ENCODE measurements at regions not wholly inside any gene's neighbourhood (a gene's known extent, or its start where the extent isn't known, plus 50 kb on each side); places are given as distances from the start of the nearest gene placed in this dataset.

- no peaks in the 10 kb centered on the region for H3K9me3 ChIP-seq (ENCODE audit: control insufficient read depth in 2 of 2, insufficient read depth in 1 of 2, low read depth in 1 of 2, low read length in 1 of 2)
- H3K27ac ChIP-seq (ENCODE audit: low read depth in 1 of 3, low read length in 2 of 3): no peak overlapping the region
- H3K4me1 ChIP-seq (ENCODE audit: control insufficient read depth in 3 of 3, insufficient read depth in 2 of 3, low read depth in 1 of 3, low read length in 2 of 3): peaks cover 0 to 30% (median 0%) of the 10 kb centered on the region in 3 donors
- H3K36me3 ChIP-seq (ENCODE audit: control insufficient read depth in 3 of 3, insufficient read depth in 2 of 3, low read depth in 1 of 3, low read length in 3 of 3): no peaks in the 10 kb centered on the region
- H3K4me3 ChIP-seq (ENCODE audit: low read depth in 1 of 3, low read length in 3 of 3): no peak overlapping the region
- FAIRE-seq (no peak), DNase-seq (no peak)
- no peaks in the 10 kb centered on the region for H3K27me3 ChIP-seq (ENCODE audit: control insufficient read depth in 3 of 3, insufficient read depth in 3 of 3, low read length in 3 of 3)
- 86 to 91% (median 89%) methylated on average over 1 of the region's 1 CpG for WGBS, 3 donors
Observed at GRCh38 chr6:15790116-15790515, 127.3 kb upstream of the DTNBP1 start.

GRCh38 chr6:15786846-15787245 is 124.0 kb upstream of the DTNBP1 start:
- H3K36me3 ChIP-seq (ENCODE audit: control insufficient read depth in 3 of 3, insufficient read depth in 2 of 3, low read depth in 1 of 3, low read length in 3 of 3): no peaks in the 10 kb centered on the region
- 90 to 98% (median 95%) methylated on average over 4 of the region's 4 CpGs for WGBS, 3 donors
- no peaks in the 10 kb centered on the region for H3K9me3 ChIP-seq (ENCODE audit: control insufficient read depth in 2 of 2, insufficient read depth in 1 of 2, low read depth in 1 of 2, low read length in 1 of 2)
- no peak for FAIRE-seq
- no peak overlapping the region for H3K27ac ChIP-seq (ENCODE audit: low read depth in 1 of 3, low read length in 2 of 3)
- H3K4me1 ChIP-seq (ENCODE audit: control insufficient read depth in 3 of 3, insufficient read depth in 2 of 3, low read depth in 1 of 3, low read length in 2 of 3): peaks cover 0 to 16% (median 0%) of the 10 kb centered on the region in 3 donors
- H3K27me3 ChIP-seq (ENCODE audit: control insufficient read depth in 3 of 3, insufficient read depth in 3 of 3, low read length in 3 of 3): no peaks in the 10 kb centered on the region
- DNase-seq: no peak
- no peak overlapping the region for H3K4me3 ChIP-seq (ENCODE audit: low read depth in 1 of 3, low read length in 3 of 3)

GRCh38 chr6:15783484-15783883 is 120.7 kb upstream of the DTNBP1 start:
- H3K4me3 ChIP-seq (ENCODE audit: low read depth in 1 of 3, low read length in 3 of 3): no peak overlapping the region
- H3K9me3 ChIP-seq (ENCODE audit: control insufficient read depth in 2 of 2, insufficient read depth in 1 of 2, low read depth in 1 of 2, low read length in 1 of 2): no peaks in the 10 kb centered on the region
- no peaks in the 10 kb centered on the region for H3K36me3 ChIP-seq (ENCODE audit: control insufficient read depth in 3 of 3, insufficient read depth in 2 of 3, low read depth in 1 of 3, low read length in 3 of 3)
- H3K4me1 ChIP-seq (ENCODE audit: control insufficient read depth in 3 of 3, insufficient read depth in 2 of 3, low read depth in 1 of 3, low read length in 2 of 3): peaks cover 0 to 7% (median 0%) of the 10 kb centered on the region in 3 donors
- no peaks in the 10 kb centered on the region for H3K27me3 ChIP-seq (ENCODE audit: control insufficient read depth in 3 of 3, insufficient read depth in 3 of 3, low read length in 3 of 3)
- 82 to 85% (median 83%) methylated on average over 3 of the region's 3 CpGs for WGBS, 3 donors
- FAIRE-seq: no peak
- H3K27ac ChIP-seq (ENCODE audit: low read depth in 1 of 3, low read length in 2 of 3): no peak overlapping the region
- DNase-seq: no peak

- Histone ChIP-seq H3K4me3 (ENCODE audit: low read depth in 1 of 3, low read length in 3 of 3) (no peak overlapping the region), H3K4me1 (ENCODE audit: control insufficient read depth in 3 of 3, insufficient read depth in 2 of 3, low read depth in 1 of 3, low read length in 2 of 3) (peaks cover 0 to 7% (median 0%) of the 10 kb centered on the region in 3 donors), H3K9me3 (ENCODE audit: control insufficient read depth in 2 of 2, insufficient read depth in 1 of 2, low read depth in 1 of 2, low read length in 1 of 2) (no peaks in the 10 kb centered on the region), H3K27me3 (ENCODE audit: control insufficient read depth in 3 of 3, insufficient read depth in 3 of 3, low read length in 3 of 3) (no peaks in the 10 kb centered on the region), H3K36me3 (ENCODE audit: control insufficient read depth in 3 of 3, insufficient read depth in 2 of 3, low read depth in 1 of 3, low read length in 3 of 3) (no peaks in the 10 kb centered on the region), H3K27ac (ENCODE audit: low read depth in 1 of 3, low read length in 2 of 3) (no peak overlapping the region)
- WGBS, 3 donors: 15 to 60% (median 21%) methylated on average over 2 of the region's 2 CpGs
- DNase-seq (peak; percentile 29 to 57), FAIRE-seq (no peak)
Observed at GRCh38 chr6:15781890-15782289, 119.1 kb upstream of the DTNBP1 start.

- FAIRE-seq (no peak), DNase-seq (peak in 1 of 2 donors; percentile 14)
- Histone ChIP-seq H3K4me3 (ENCODE audit: low read depth in 1 of 3, low read length in 3 of 3) (no peak overlapping the region), H3K27me3 (ENCODE audit: control insufficient read depth in 3 of 3, insufficient read depth in 3 of 3, low read length in 3 of 3) (no peaks in the 10 kb centered on the region), H3K4me1 (ENCODE audit: control insufficient read depth in 3 of 3, insufficient read depth in 2 of 3, low read depth in 1 of 3, low read length in 2 of 3) (peaks cover 0 to 7% (median 0%) of the 10 kb centered on the region in 3 donors), H3K9me3 (ENCODE audit: control insufficient read depth in 2 of 2, insufficient read depth in 1 of 2, low read depth in 1 of 2, low read length in 1 of 2) (no peaks in the 10 kb centered on the region), H3K36me3 (ENCODE audit: control insufficient read depth in 3 of 3, insufficient read depth in 2 of 3, low read depth in 1 of 3, low read length in 3 of 3) (no peaks in the 10 kb centered on the region), H3K27ac (ENCODE audit: low read depth in 1 of 3, low read length in 2 of 3) (no peak overlapping the region)
- WGBS, 3 donors: 17 to 67% (median 33%) methylated on average over 3 of the region's 3 CpGs
Observed at GRCh38 chr6:15781333-15781732, 118.5 kb upstream of the DTNBP1 start.

GRCh38 chr6:15780437-15780836 is 117.6 kb upstream of the DTNBP1 start:
- Histone ChIP-seq H3K36me3 (ENCODE audit: control insufficient read depth in 3 of 3, insufficient read depth in 2 of 3, low read depth in 1 of 3, low read length in 3 of 3) (no peaks in the 10 kb centered on the region), H3K4me1 (ENCODE audit: control insufficient read depth in 3 of 3, insufficient read depth in 2 of 3, low read depth in 1 of 3, low read length in 2 of 3) (peaks cover 0 to 7% (median 0%) of the 10 kb centered on the region in 3 donors), H3K4me3 (ENCODE audit: low read depth in 1 of 3, low read length in 3 of 3) (no peak overlapping the region), H3K9me3 (ENCODE audit: control insufficient read depth in 2 of 2, insufficient read depth in 1 of 2, low read depth in 1 of 2, low read length in 1 of 2) (no peaks in the 10 kb centered on the region), H3K27ac (ENCODE audit: low read depth in 1 of 3, low read length in 2 of 3) (no peak overlapping the region), H3K27me3 (ENCODE audit: control insufficient read depth in 3 of 3, insufficient read depth in 3 of 3, low read length in 3 of 3) (no peaks in the 10 kb centered on the region)
- WGBS, 3 donors: 46 to 80% (median 77%) methylated on average over 2 of the region's 2 CpGs
- FAIRE-seq (no peak), DNase-seq (no peak)

- Histone ChIP-seq H3K36me3 (ENCODE audit: control insufficient read depth in 3 of 3, insufficient read depth in 2 of 3, low read depth in 1 of 3, low read length in 3 of 3) (no peaks in the 10 kb centered on the region), H3K4me1 (ENCODE audit: control insufficient read depth in 3 of 3, insufficient read depth in 2 of 3, low read depth in 1 of 3, low read length in 2 of 3) (peaks cover 0 to 7% (median 0%) of the 10 kb centered on the region in 3 donors), H3K27ac (ENCODE audit: low read depth in 1 of 3, low read length in 2 of 3) (no peak overlapping the region), H3K27me3 (ENCODE audit: control insufficient read depth in 3 of 3, insufficient read depth in 3 of 3, low read length in 3 of 3) (no peaks in the 10 kb centered on the region), H3K9me3 (ENCODE audit: control insufficient read depth in 2 of 2, insufficient read depth in 1 of 2, low read depth in 1 of 2, low read length in 1 of 2) (no peaks in the 10 kb centered on the region), H3K4me3 (ENCODE audit: low read depth in 1 of 3, low read length in 3 of 3) (no peak overlapping the region)
- WGBS, 3 donors: 71 to 91% (median 82%) methylated on average over 3 of the region's 3 CpGs
- FAIRE-seq (no peak), DNase-seq (no peak)
Observed at GRCh38 chr6:15779726-15780125, 116.9 kb upstream of the DTNBP1 start.

- Histone ChIP-seq H3K36me3 (ENCODE audit: control insufficient read depth in 3 of 3, insufficient read depth in 2 of 3, low read depth in 1 of 3, low read length in 3 of 3) (no peaks in the 10 kb centered on the region), H3K4me3 (ENCODE audit: low read depth in 1 of 3, low read length in 3 of 3) (no peak overlapping the region), H3K27me3 (ENCODE audit: control insufficient read depth in 3 of 3, insufficient read depth in 3 of 3, low read length in 3 of 3) (no peaks in the 10 kb centered on the region), H3K9me3 (ENCODE audit: control insufficient read depth in 2 of 2, insufficient read depth in 1 of 2, low read depth in 1 of 2, low read length in 1 of 2) (peaks cover 0 to 2% of the 10 kb centered on the region in 2 donors), H3K27ac (ENCODE audit: low read depth in 1 of 3, low read length in 2 of 3) (no peak overlapping the region), H3K4me1 (ENCODE audit: control insufficient read depth in 3 of 3, insufficient read depth in 2 of 3, low read depth in 1 of 3, low read length in 2 of 3) (peaks cover 0 to 2% (median 0%) of the 10 kb centered on the region in 3 donors)
- DNase-seq (no peak), FAIRE-seq (no peak)
- WGBS, 3 donors: 29 to 51% (median 34%) methylated on average over 2 of the region's 2 CpGs
Observed at GRCh38 chr6:15776458-15776980, 113.7 kb upstream of the DTNBP1 start.

- 90 to 93% (median 93%) methylated on average over 5 of the region's 5 CpGs for WGBS, 3 donors
- no peak for FAIRE-seq
- no peak for DNase-seq
- H3K9me3 ChIP-seq (ENCODE audit: control insufficient read depth in 2 of 2, insufficient read depth in 1 of 2, low read depth in 1 of 2, low read length in 1 of 2): peaks cover 0 to 2% of the 10 kb centered on the region in 2 donors
- H3K27me3 ChIP-seq (ENCODE audit: control insufficient read depth in 3 of 3, insufficient read depth in 3 of 3, low read length in 3 of 3): no peaks in the 10 kb centered on the region
- H3K27ac ChIP-seq (ENCODE audit: low read depth in 1 of 3, low read length in 2 of 3): no peak overlapping the region
- no peak overlapping the region for H3K4me3 ChIP-seq (ENCODE audit: low read depth in 1 of 3, low read length in 3 of 3)
- no peaks in the 10 kb centered on the region for H3K4me1 ChIP-seq (ENCODE audit: control insufficient read depth in 3 of 3, insufficient read depth in 2 of 3, low read depth in 1 of 3, low read length in 2 of 3)
- H3K36me3 ChIP-seq (ENCODE audit: control insufficient read depth in 3 of 3, insufficient read depth in 2 of 3, low read depth in 1 of 3, low read length in 3 of 3): no peaks in the 10 kb centered on the region
Observed at GRCh38 chr6:15775741-15776140, 112.9 kb upstream of the DTNBP1 start.

Measured in small intestine (tissue), 7 donors.